HCT116 (cell line): ENCODE measurements at regions not wholly inside any gene's neighbourhood (a gene's known extent, or its start where the extent isn't known, plus 50 kb on each side); places are given as distances from the start of the nearest gene placed in this dataset.

Experiments
- ATAC-seq: fragments of 200-7000 bp; cut with Tn5 transposase; 2 replicates; pipeline ENCODE4 v1.9.1; 2020; ENCODE audit warnings: mild to moderate bottlenecking, moderate library complexity
- BruUV-seq: library from RNA; stranded (reverse); fragments of 400-500 nt; replicated peaks from 2 replicates; lab custom pipeline; 2021; lab: Mats Ljungman, UMichigan
- CTCF ChIA-PET: fragments of 300-600 bp; sonication (Branson Sonifier 250); formaldehyde crosslinking; loops from one replicate; lab custom pipeline; 2021; ENCODE audit warnings: antibody characterized with exemption; lab: Charles Lee
- POLR2A ChIA-PET: fragments of 300-600, 350-600 bp; sonication (Branson Sonifier 250); formaldehyde crosslinking; loops from one replicate; lab custom pipeline; 2021; ENCODE audit warnings: antibody characterized with exemption; lab: Charles Lee
- RAD21 ChIA-PET, 2 experiments: fragments of 300-600 bp; sonication (Branson Sonifier 250); formaldehyde crosslinking; loops; one replicate each; lab custom pipeline; 2023; ENCODE audit warnings: low total read pairs in 2 of 2; ENCODE audit not compliant: uncharacterized antibody in 2 of 2, unreplicated experiment in 2 of 2, low non-redundant PET in 1 of 2; lab: Charles Lee
- DNase-seq: peaks from one replicate; pipeline ENCODE4 v3.0.0-alpha.2; 2010; ENCODE audit warnings: low read depth, low spot score
- H2AFZ ChIP-seq: fragments of 200-600 bp; shearing (Covaris generic), sonication (generic); 2 replicates; pipeline ENCODE4 v1.6.1; 2017; ENCODE audit warnings: low read depth, mixed run types, mixed read lengths, antibody characterized with exemption, low read length; ENCODE audit not compliant: poor library complexity, severe bottlenecking
- H3K27ac ChIP-seq: 2 replicates; pipeline ENCODE4 v1.5.1; 2012; ENCODE audit warnings: low read depth, low read length
- H3K27me3 ChIP-seq: fragments of 200-600 bp; sonication (generic); 2 replicates; pipeline ENCODE4 v1.6.1; 2016; ENCODE audit warnings: mixed run types, low read length, mixed read lengths; ENCODE audit not compliant: insufficient read depth
- H3K36me3 ChIP-seq, 2 experiments: fragments of 200-500 bp in 1 of 2; fragments of 200-600 bp in 1 of 2; sonication (Bioruptor generic) in 1 of 2; sonication (generic) in 1 of 2; 2 replicates each; pipeline versions ENCODE4 v1.5.1 to v1.6.1; 2014 to 2016; ENCODE audit warnings: low read length in 2 of 2, inconsistent platforms in 1 of 2, mixed read lengths in 1 of 2, mixed run types in 1 of 2; ENCODE audit not compliant: insufficient read depth in 2 of 2, control insufficient read depth in 1 of 2
- H3K4me1 ChIP-seq, 2 experiments: fragments of 200-600 bp in 1 of 2; sonication (generic) in 1 of 2; 2 replicates each; pipeline versions ENCODE4 v1.5.1 to v1.6.1; 2012 to 2017; ENCODE audit warnings: low read length in 2 of 2, inconsistent platforms in 1 of 2, mild to moderate bottlenecking in 1 of 2, mixed read lengths in 1 of 2, mixed run types in 1 of 2, moderate library complexity in 1 of 2; ENCODE audit not compliant: insufficient read depth in 2 of 2, control insufficient read depth in 1 of 2
- H3K4me2 ChIP-seq: fragments of 200-600 bp; sonication (generic); 2 replicates; pipeline ENCODE4 v1.6.1; 2017; ENCODE audit warnings: mixed run types, low read length, mixed read lengths
- H3K4me3 ChIP-seq, 2 experiments: fragments of 200-600 bp in 1 of 2; sonication (generic) in 1 of 2; replicated peaks in 1 of 2; 2 replicates each; pipeline ENCODE4 v1.5.1; 2011 to 2016; ENCODE audit warnings: low read length in 2 of 2, control low read depth in 1 of 2, low read depth in 1 of 2, mild to moderate bottlenecking in 1 of 2, mixed read lengths in 1 of 2, mixed run types in 1 of 2
- H3K79me2 ChIP-seq: fragments of 200-600 bp; sonication (generic); 2 replicates; pipeline ENCODE4 v1.6.1; 2017; ENCODE audit warnings: mild to moderate bottlenecking, mixed run types, low read length, moderate library complexity, mixed read lengths; ENCODE audit not compliant: insufficient read depth
- H3K9ac ChIP-seq: fragments of 200-600 bp; sonication (generic); 2 replicates; pipeline ENCODE4 v1.6.1; 2016; ENCODE audit warnings: low read length, mixed read lengths
- H3K9me2 ChIP-seq: fragments of 200-600 bp; sonication (generic), shearing (Covaris generic); 2 replicates; pipeline ENCODE4 v1.6.1; 2017; ENCODE audit warnings: mixed run types, mild to moderate bottlenecking, moderate library complexity; ENCODE audit not compliant: insufficient read depth
- H3K9me3 ChIP-seq, 2 experiments: fragments of 200-500 bp in 1 of 2; fragments of 200-600 bp in 1 of 2; sonication (Bioruptor generic) in 1 of 2; sonication (generic) in 1 of 2; 2 replicates each; pipeline ENCODE4 v1.6.1; 2014 to 2017; ENCODE audit warnings: low read length in 2 of 2, mixed read lengths in 2 of 2, inconsistent platforms in 1 of 2, low read depth in 1 of 2, mild to moderate bottlenecking in 1 of 2, mixed run types in 1 of 2, moderate library complexity in 1 of 2; ENCODE audit not compliant: control insufficient read depth in 1 of 2, insufficient read depth in 1 of 2
- H4K20me1 ChIP-seq: fragments of 200-600 bp; sonication (generic), shearing (Covaris generic); 2 replicates; pipeline ENCODE4 v1.6.1; 2017; ENCODE audit warnings: mixed run types, mild to moderate bottlenecking, moderate library complexity; ENCODE audit not compliant: insufficient read depth
- CBX3 ChIP-seq: IDR thresholded peaks from 2 replicates; pipeline ENCODE4 v1.6.1; 2012; ENCODE audit warnings: low read depth
- RAD21 ChIP-seq: IDR thresholded peaks from 2 replicates; pipeline ENCODE4 v1.6.1; 2012; ENCODE audit warnings: low read depth, mild to moderate bottlenecking
- TCF7L2 ChIP-seq: IDR thresholded peaks from 2 replicates; pipeline ENCODE4 v1.7.0; 2011; ENCODE audit warnings: borderline replicate concordance, inconsistent platforms; ENCODE audit not compliant: insufficient read depth, insufficient read length; ENCODE audit errors: extremely low read depth
- ZFX ChIP-seq: fragments of 450-650 bp; IDR thresholded peaks from 2 replicates; pipeline ENCODE4 v1.6.1; 2017
- intact Hi-C: fragments of 100-400 bp; cut with micrococcal nuclease; formaldehyde crosslinking; loops from 2 replicates; pipeline ENCODE4 v1.10.0; 2022
- TF ChIP-seq, protein P1 (sequence below): IDR thresholded peaks from 2 replicates; pipeline ENCODE4 v1.6.1; 2012
- TF ChIP-seq, protein P2 (sequence below): IDR thresholded peaks from 2 replicates; pipeline ENCODE4 v1.6.1; 2011; ENCODE audit warnings: mild to moderate bottlenecking, low read length, moderate library complexity; ENCODE audit not compliant: insufficient replicate concordance; ENCODE audit errors: extremely low read depth

DNA sequence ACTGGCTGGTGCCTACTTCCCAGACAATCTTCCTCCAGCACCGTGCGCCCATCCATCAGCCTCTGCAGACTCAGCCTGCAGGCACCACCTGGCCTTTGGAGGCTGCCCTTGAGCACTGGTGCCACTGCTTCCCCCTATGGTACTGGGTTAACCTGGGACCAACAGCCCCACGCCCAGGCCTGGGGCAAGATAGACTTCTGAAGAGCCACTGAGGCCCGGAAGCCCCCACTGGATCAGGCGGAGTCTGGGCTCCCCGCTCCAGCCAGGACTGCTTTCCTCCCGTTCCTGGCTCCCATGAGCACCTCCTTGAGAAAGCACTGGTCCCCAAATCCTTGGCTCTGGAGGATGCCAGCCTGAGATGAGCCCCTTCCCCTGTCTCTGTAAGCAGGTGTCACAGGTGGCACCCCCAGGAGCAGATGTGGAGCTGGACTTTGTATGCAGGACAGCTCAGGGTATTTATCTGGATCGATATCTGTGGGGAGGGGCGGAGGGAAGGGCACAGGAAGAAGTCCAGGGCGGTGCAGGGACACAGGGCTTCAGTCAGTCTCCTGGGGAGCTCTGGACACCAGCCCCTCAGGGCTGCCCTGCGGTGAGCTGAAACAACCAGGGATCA, 206.5 kb upstream of the PPP2R2D start:
- no peaks in the 10 kb centered on the region for H3K9me3 ChIP-seq
- no peak overlapping the region for H3K4me3 ChIP-seq
- no peaks in the 10 kb centered on the region for H3K79me2 ChIP-seq
- no peak overlapping the region for H2AFZ ChIP-seq
- H3K36me3 ChIP-seq, result no peaks in the 10 kb centered on the region
- intact Hi-C loops, result no loop called here
- TF ChIP-seq TCF7L2 (no peak), CBX3 (no peak), RAD21 (no peak), ZFX (no peak)
- TF ChIP-seq, protein P1, sequence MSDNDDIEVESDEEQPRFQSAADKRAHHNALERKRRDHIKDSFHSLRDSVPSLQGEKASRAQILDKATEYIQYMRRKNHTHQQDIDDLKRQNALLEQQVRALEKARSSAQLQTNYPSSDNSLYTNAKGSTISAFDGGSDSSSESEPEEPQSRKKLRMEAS, result no peak
- TF ChIP-seq, protein P2, sequence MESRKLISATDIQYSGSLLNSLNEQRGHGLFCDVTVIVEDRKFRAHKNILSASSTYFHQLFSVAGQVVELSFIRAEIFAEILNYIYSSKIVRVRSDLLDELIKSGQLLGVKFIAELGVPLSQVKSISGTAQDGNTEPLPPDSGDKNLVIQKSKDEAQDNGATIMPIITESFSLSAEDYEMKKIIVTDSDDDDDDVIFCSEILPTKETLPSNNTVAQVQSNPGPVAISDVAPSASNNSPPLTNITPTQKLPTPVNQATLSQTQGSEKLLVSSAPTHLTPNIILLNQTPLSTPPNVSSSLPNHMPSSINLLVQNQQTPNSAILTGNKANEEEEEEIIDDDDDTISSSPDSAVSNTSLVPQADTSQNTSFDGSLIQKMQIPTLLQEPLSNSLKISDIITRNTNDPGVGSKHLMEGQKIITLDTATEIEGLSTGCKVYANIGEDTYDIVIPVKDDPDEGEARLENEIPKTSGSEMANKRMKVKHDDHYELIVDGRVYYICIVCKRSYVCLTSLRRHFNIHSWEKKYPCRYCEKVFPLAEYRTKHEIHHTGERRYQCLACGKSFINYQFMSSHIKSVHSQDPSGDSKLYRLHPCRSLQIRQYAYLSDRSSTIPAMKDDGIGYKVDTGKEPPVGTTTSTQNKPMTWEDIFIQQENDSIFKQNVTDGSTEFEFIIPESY, result no peak
- RAD21 ChIA-PET, result no interaction called here
- POLR2A ChIA-PET, result no interaction called here
- DNase-seq (no peak), ATAC-seq (no peak)
- BruUV-seq, result no TSS peak
- 0 out of 2 replicates have a peak, but pooled peaks cover 4% of the 10 kb centered on the region for H3K27me3 ChIP-seq
- H3K4me2 ChIP-seq, result no peak overlapping the region
- no peak overlapping the region for H3K9ac ChIP-seq
- H3K27ac ChIP-seq, result no peak overlapping the region
- no peaks in the 10 kb centered on the region for H3K9me2 ChIP-seq
- CTCF ChIA-PET, result no interaction called here
- no peaks in the 10 kb centered on the region for H3K4me1 ChIP-seq
- no peaks in the 10 kb centered on the region for H4K20me1 ChIP-seq
